Sigmoid colon (tissue), 4 donors: ENCODE measurements at regions not wholly inside any gene's neighbourhood (a gene's known extent, or its start where the extent isn't known, plus 50 kb on each side); places are given as distances from the start of the nearest gene placed in this dataset.

Experiments used
- CTCF ChIP-seq, 4 experiments: fragments of 450-650 bp in 3 of 4; fragments of 200-600 bp in 1 of 4; IDR thresholded peaks; one replicate each; pipeline ENCODE4 v1.5.1; 2016 to 2019; ENCODE audit warnings: antibody characterized with exemption in 4 of 4, mild to moderate bottlenecking in 3 of 4, moderate library complexity in 2 of 4
- EP300 ChIP-seq, 4 donors: sonication (generic); formaldehyde crosslinking; IDR thresholded peaks; one replicate each; pipeline ENCODE4 v1.6.1; 2017; ENCODE audit warnings: antibody characterized with exemption in 4 of 4
- POLR2A ChIP-seq, 2 donors: fragments of 450-650 bp; IDR thresholded peaks; one replicate each; pipeline ENCODE4 v1.6.1; 2016; ENCODE audit warnings: antibody characterized with exemption in 2 of 2, mild to moderate bottlenecking in 2 of 2, moderate library complexity in 2 of 2

- TF ChIP-seq POLR2A (IDR thresholded peaks at IDR 0.05) (no peak), EP300 (IDR thresholded peaks at IDR 0.05) (no peak), CTCF (IDR thresholded peaks at IDR 0.05) (no peak)
Observed at GRCh38 chr14:22010545-22011252, 337.1 kb upstream of the OR4E1 start.
